ENCODE measurements at regions not wholly inside any gene's neighbourhood (a gene's known extent, or its start where the extent isn't known, plus 50 kb on each side); places are given as distances from the start of the nearest gene placed in this dataset.

- TF ChIP-seq CTCF (IDR thresholded peaks at IDR 0.05) (no peak), CBFB (CRISPR knock-in tag; IDR thresholded peaks at IDR 0.05; ENCODE audit: low read depth) (no peak), ETV6 (CRISPR knock-in tag; IDR thresholded peaks at IDR 0.05) (no peak), GRHL2 (CRISPR knock-in tag; IDR thresholded peaks at IDR 0.05; ENCODE audit: insufficient replicate concordance, severe bottlenecking) (no peak), FOXJ3 (CRISPR knock-in tag; IDR thresholded peaks at IDR 0.05; ENCODE audit: borderline replicate concordance) (no peak), MAX (CRISPR knock-in tag; IDR thresholded peaks at IDR 0.05) (no peak), TP53 (CRISPR knock-in tag; IDR thresholded peaks at IDR 0.05) (no peak), ZNF232 (CRISPR knock-in tag; IDR thresholded peaks at IDR 0.05) (no peak), ATF1 (CRISPR knock-in tag; IDR thresholded peaks at IDR 0.05) (no peak), FOXP1 (CRISPR knock-in tag; IDR thresholded peaks at IDR 0.05; ENCODE audit: borderline replicate concordance) (no peak)
Observed at GRCh38 chr13:30091691-30092090, 215.7 kb downstream of the KATNAL1 start.
